ENCODE measurements at regions not wholly inside any gene's neighbourhood (a gene's known extent, or its start where the extent isn't known, plus 50 kb on each side); places are given as distances from the start of the nearest gene placed in this dataset.

GRCh38 chr16:51450909-51451308, 299.8 kb upstream of the SALL1 start:
- intact Hi-C loops (cut with micrococcal nuclease), result no loop called here
- ChIA-PET CTCF (ENCODE audit: partially characterized antibody) (no interaction called here), POLR2A (ENCODE audit: partially characterized antibody) (no interaction called here)
- Mint-ChIP-seq H3K4me3 (no peak overlapping the region), H3K4me1 (no peaks in the 10 kb centered on the region), H3K36me3 (no peaks in the 10 kb centered on the region), H3K27ac (no peak overlapping the region), H3K9me3 (peaks cover 0 to 9% (median 0%) of the 10 kb centered on the region in 8 donors), H3K27me3 (no peaks in the 10 kb centered on the region)
- no peaks in the 10 kb centered on the region for H3K4me1 ChIP-seq (ENCODE audit: insufficient read depth, low read length)
- H3K27ac ChIP-seq (ENCODE audit: low read depth, low read length), result no peak overlapping the region
- no peaks in the 10 kb centered on the region for H3K9me3 ChIP-seq (ENCODE audit: control insufficient read depth in 1 of 2, low read length in 2 of 2)
- DNase-seq, result no peak
- no peaks in the 10 kb centered on the region for H3K27me3 ChIP-seq (ENCODE audit: insufficient read depth, low read length)
- H3K36me3 ChIP-seq (ENCODE audit: insufficient read depth, low read length), result no peaks in the 10 kb centered on the region
- H3K4me3 ChIP-seq (ENCODE audit: low read length in 2 of 2), result no peak overlapping the region

- no peaks in the 10 kb centered on the region for H3K36me3 ChIP-seq (ENCODE audit: insufficient read depth, low read length)
- no peak overlapping the region for H3K4me3 ChIP-seq (ENCODE audit: low read length in 2 of 2)
- no peak overlapping the region for H3K27ac Mint-ChIP-seq
- no peaks in the 10 kb centered on the region for H3K27me3 Mint-ChIP-seq
- H3K9me3 ChIP-seq (ENCODE audit: control insufficient read depth in 1 of 2, low read length in 2 of 2), result no peaks in the 10 kb centered on the region
- no peaks in the 10 kb centered on the region for H3K4me1 Mint-ChIP-seq
- peaks cover 0 to 9% (median 2%) of the 10 kb centered on the region in 8 donors for H3K9me3 Mint-ChIP-seq
- H3K27ac ChIP-seq (ENCODE audit: low read depth, low read length), result no peak overlapping the region
- no peak overlapping the region for H3K4me3 Mint-ChIP-seq
- DNase-seq, result no peak
- intact Hi-C loops (cut with micrococcal nuclease), result no loop called here
- H3K36me3 Mint-ChIP-seq, result no peaks in the 10 kb centered on the region
- H3K4me1 ChIP-seq (ENCODE audit: insufficient read depth, low read length), result no peaks in the 10 kb centered on the region
- POLR2A ChIA-PET (ENCODE audit: partially characterized antibody), result no interaction called here
- H3K27me3 ChIP-seq (ENCODE audit: insufficient read depth, low read length), result no peaks in the 10 kb centered on the region
- CTCF ChIA-PET (ENCODE audit: partially characterized antibody), result no interaction called here
Observed at GRCh38 chr16:51450376-51450775, 299.3 kb upstream of the SALL1 start.

DNA sequence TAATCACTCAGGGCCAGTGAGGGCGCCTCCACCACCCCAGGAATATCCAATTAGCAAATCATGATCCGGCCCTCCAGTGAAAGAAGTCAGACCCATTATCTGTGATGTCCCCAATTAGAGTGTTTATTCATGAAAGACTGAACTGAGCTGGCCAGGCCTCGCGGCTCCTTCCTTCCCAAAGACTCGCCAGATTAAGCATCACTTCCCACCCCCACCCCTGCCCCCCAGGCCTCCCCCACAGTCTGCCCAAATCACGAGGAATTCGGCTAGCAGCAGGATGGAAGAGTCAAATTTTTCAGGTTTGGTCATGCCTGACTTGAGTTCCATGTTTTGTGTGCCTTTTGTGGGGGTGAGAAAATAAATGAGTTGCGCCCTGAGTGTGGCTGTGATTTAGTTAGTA, 298.4 kb upstream of the SALL1 start:
- CTCF ChIA-PET (ENCODE audit: partially characterized antibody), result no interaction called here
- intact Hi-C loops (cut with micrococcal nuclease), result no loop called here
- no peaks in the 10 kb centered on the region for H3K36me3 ChIP-seq (ENCODE audit: insufficient read depth, low read length)

DNA sequence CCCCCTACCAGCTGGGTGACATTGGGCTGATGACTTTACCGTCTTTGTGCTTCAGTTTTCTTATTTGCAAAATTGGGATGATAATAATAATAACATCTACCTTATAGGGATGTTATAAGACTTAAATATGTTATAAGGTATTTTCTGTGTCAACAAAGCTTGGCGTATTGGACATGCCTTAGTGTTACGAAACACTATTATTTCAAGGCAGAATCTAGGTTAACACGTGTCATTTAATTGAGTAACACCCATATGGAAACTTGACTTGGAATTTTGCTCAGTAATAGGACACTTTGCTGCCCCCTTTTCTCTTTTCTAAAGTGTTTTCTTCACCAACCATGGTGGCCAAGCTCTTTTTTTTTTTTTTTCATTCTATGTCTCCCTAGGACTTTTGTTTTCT, 294.2 kb upstream of the SALL1 start:
- CTCF ChIA-PET (ENCODE audit: partially characterized antibody), result no interaction called here
- no peak overlapping the region for H3K27ac ChIP-seq (ENCODE audit: low read depth, low read length)
- Mint-ChIP-seq H3K4me3 (no peak overlapping the region), H3K27ac (no peak overlapping the region), H3K36me3 (no peaks in the 10 kb centered on the region), H3K9me3 (peaks cover 0 to 9% (median 4%) of the 10 kb centered on the region in 8 donors), H3K4me1 (peaks cover 0 to 4% (median 0%) of the 10 kb centered on the region in 4 donors), H3K27me3 (peaks cover 0 to 2% of the 10 kb centered on the region in 2 donors)
- no peak overlapping the region for H3K4me3 ChIP-seq (ENCODE audit: low read length in 2 of 2)
- H3K27me3 ChIP-seq (ENCODE audit: insufficient read depth, low read length), result no peaks in the 10 kb centered on the region
- no peaks in the 10 kb centered on the region for H3K36me3 ChIP-seq (ENCODE audit: insufficient read depth, low read length)
- intact Hi-C loops (cut with micrococcal nuclease), result no loop called here
- no peaks in the 10 kb centered on the region for H3K9me3 ChIP-seq (ENCODE audit: control insufficient read depth in 1 of 2, low read length in 2 of 2)
- no peaks in the 10 kb centered on the region for H3K4me1 ChIP-seq (ENCODE audit: insufficient read depth, low read length)
- POLR2A ChIA-PET (ENCODE audit: partially characterized antibody), result no interaction called here
- DNase-seq, result no peak

More for the DNA sequence above, 298.4 kb upstream of the SALL1 start:
- Histone ChIP-seq H3K27ac (ENCODE audit: low read depth, low read length) (no peak overlapping the region), H3K4me3 (ENCODE audit: low read length in 2 of 2) (no peak overlapping the region), H3K4me1 (ENCODE audit: insufficient read depth, low read length) (no peaks in the 10 kb centered on the region), H3K27me3 (ENCODE audit: insufficient read depth, low read length) (no peaks in the 10 kb centered on the region), H3K9me3 (ENCODE audit: control insufficient read depth in 1 of 2, low read length in 2 of 2) (no peaks in the 10 kb centered on the region)
- H3K27me3 Mint-ChIP-seq, result peaks cover 0 to 2% of the 10 kb centered on the region in 2 donors
- H3K9me3 Mint-ChIP-seq, result peaks cover 0 to 9% (median 2%) of the 10 kb centered on the region in 8 donors
- no peak overlapping the region for H3K27ac Mint-ChIP-seq
- POLR2A ChIA-PET (ENCODE audit: partially characterized antibody), result no interaction called here
- no peak for DNase-seq
- H3K36me3 Mint-ChIP-seq, result no peaks in the 10 kb centered on the region
- H3K4me3 Mint-ChIP-seq, result no peak overlapping the region
- H3K4me1 Mint-ChIP-seq, result no peaks in the 10 kb centered on the region

DNA sequence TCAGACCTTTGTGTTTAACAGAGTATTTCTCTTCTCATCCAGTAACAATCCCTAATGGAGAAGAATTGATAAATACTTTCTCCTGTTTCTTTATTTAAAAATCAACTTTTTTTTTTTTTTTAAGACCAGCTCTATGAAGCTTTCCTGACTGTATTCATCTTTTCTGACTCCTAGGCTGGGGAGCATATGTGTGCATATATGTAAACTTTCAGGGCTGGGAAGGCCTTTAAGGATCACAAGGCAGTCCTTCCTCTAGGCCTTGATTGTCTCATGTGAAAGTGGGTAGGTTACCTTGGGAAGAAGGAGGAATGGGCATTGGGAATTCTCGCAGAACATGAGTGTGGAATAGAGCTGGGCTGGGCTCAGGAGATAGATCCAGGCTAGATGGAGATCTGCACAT, 292.9 kb upstream of the SALL1 start:
- CTCF ChIA-PET (ENCODE audit: partially characterized antibody), result no interaction called here
- no peak overlapping the region for H3K27ac ChIP-seq (ENCODE audit: low read depth, low read length)
- peaks cover 0 to 2% of the 10 kb centered on the region in 2 donors for H3K27me3 Mint-ChIP-seq
- no peak overlapping the region for H3K27ac Mint-ChIP-seq
- POLR2A ChIA-PET (ENCODE audit: partially characterized antibody), result no interaction called here
- H3K9me3 ChIP-seq (ENCODE audit: control insufficient read depth in 1 of 2, low read length in 2 of 2), result no peaks in the 10 kb centered on the region
- peaks cover 0 to 4% (median 0%) of the 10 kb centered on the region in 4 donors for H3K4me1 Mint-ChIP-seq
- H3K4me3 Mint-ChIP-seq, result no peak overlapping the region
- H3K4me1 ChIP-seq (ENCODE audit: insufficient read depth, low read length), result no peaks in the 10 kb centered on the region
- H3K36me3 ChIP-seq (ENCODE audit: insufficient read depth, low read length), result no peaks in the 10 kb centered on the region
- DNase-seq, result no peak
- peaks cover 0 to 11% (median 4%) of the 10 kb centered on the region in 8 donors for H3K9me3 Mint-ChIP-seq
- no peak overlapping the region for H3K4me3 ChIP-seq (ENCODE audit: low read length in 2 of 2)
- no peaks in the 10 kb centered on the region for H3K36me3 Mint-ChIP-seq
- intact Hi-C loops (cut with micrococcal nuclease), result no loop called here
- no peaks in the 10 kb centered on the region for H3K27me3 ChIP-seq (ENCODE audit: insufficient read depth, low read length)

- H3K4me1 ChIP-seq (ENCODE audit: insufficient read depth, low read length), result no peaks in the 10 kb centered on the region
- Mint-ChIP-seq H3K27ac (no peak overlapping the region), H3K27me3 (peaks cover 0 to 2% of the 10 kb centered on the region in 2 donors), H3K9me3 (peaks cover 0 to 14% (median 5%) of the 10 kb centered on the region in 8 donors), H3K4me1 (peaks cover 0 to 4% (median 0%) of the 10 kb centered on the region in 4 donors), H3K4me3 (no peak overlapping the region), H3K36me3 (no peaks in the 10 kb centered on the region)
- H3K36me3 ChIP-seq (ENCODE audit: insufficient read depth, low read length), result no peaks in the 10 kb centered on the region
- ChIA-PET POLR2A (ENCODE audit: partially characterized antibody) (no interaction called here), CTCF (ENCODE audit: partially characterized antibody) (no interaction called here)
- no peaks in the 10 kb centered on the region for H3K9me3 ChIP-seq (ENCODE audit: control insufficient read depth in 1 of 2, low read length in 2 of 2)
- DNase-seq, result no peak
- intact Hi-C loops (cut with micrococcal nuclease), result no loop called here
- H3K27me3 ChIP-seq (ENCODE audit: insufficient read depth, low read length), result no peaks in the 10 kb centered on the region
- H3K27ac ChIP-seq (ENCODE audit: low read depth, low read length), result no peak overlapping the region
- H3K4me3 ChIP-seq (ENCODE audit: low read length in 2 of 2), result no peak overlapping the region
Observed at GRCh38 chr16:51442141-51442870, 291.2 kb upstream of the SALL1 start.

- intact Hi-C loops (cut with micrococcal nuclease), result no loop called here
- ChIA-PET POLR2A (ENCODE audit: partially characterized antibody) (no interaction called here), CTCF (ENCODE audit: partially characterized antibody) (no interaction called here)
- Mint-ChIP-seq H3K36me3 (no peaks in the 10 kb centered on the region), H3K27me3 (peaks cover 0 to 2% of the 10 kb centered on the region in 2 donors), H3K4me3 (no peak overlapping the region), H3K4me1 (peaks cover 0 to 4% (median 0%) of the 10 kb centered on the region in 4 donors), H3K9me3 (peaks cover 0 to 6% (median 4%) of the 10 kb centered on the region in 8 donors), H3K27ac (no peak overlapping the region)
- Histone ChIP-seq H3K4me1 (ENCODE audit: insufficient read depth, low read length) (no peaks in the 10 kb centered on the region), H3K27me3 (ENCODE audit: insufficient read depth, low read length) (no peaks in the 10 kb centered on the region), H3K36me3 (ENCODE audit: insufficient read depth, low read length) (no peaks in the 10 kb centered on the region), H3K27ac (ENCODE audit: low read depth, low read length) (no peak overlapping the region), H3K9me3 (ENCODE audit: control insufficient read depth in 1 of 2, low read length in 2 of 2) (no peaks in the 10 kb centered on the region), H3K4me3 (ENCODE audit: low read length in 2 of 2) (no peak overlapping the region)
- no peak for DNase-seq
Observed at GRCh38 chr16:51440131-51440889, 289.2 kb upstream of the SALL1 start.

Data from CD4-positive, alpha-beta memory T cell (primary cell).